ENCODE measurements at regions not wholly inside any gene's neighbourhood (a gene's known extent, or its start where the extent isn't known, plus 50 kb on each side); places are given as distances from the start of the nearest gene placed in this dataset.

DNA sequence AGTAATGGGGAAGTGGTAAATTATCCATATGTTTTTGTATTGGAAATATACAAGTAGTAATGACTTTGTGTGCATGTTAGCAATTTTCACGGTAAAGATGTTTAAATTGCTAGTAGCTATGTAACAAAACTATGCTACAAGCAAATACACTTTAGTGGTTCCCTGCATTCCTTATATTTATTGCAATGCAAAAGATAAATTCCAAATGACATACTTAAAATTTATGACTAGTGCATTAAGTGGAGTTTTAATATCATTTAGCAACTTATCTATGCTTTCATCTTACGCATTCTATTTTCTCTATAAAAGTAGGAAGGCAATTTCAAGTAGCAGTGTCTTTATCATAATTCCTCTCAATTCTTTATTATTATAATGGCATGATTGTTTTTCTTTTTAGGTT is 482.8 kb downstream of the SLITRK5 start:
- ATAC-seq (no peak), DNase-seq (no peak), FAIRE-seq (no peak)
- H3K36me3 ChIP-seq = no peaks in the 10 kb centered on the region
- no peaks in the 10 kb centered on the region for H3K27me3 ChIP-seq
- WGBS, 2 donors = 84 to 86% methylated on average over 2 of the region's 2 CpGs
- H3K4me3 ChIP-seq = no peak overlapping the region
- no peak overlapping the region for H3K27ac ChIP-seq
- H3K9me3 ChIP-seq = no peaks in the 10 kb centered on the region
- intact Hi-C loops (cut with DNase I) = no loop called here
- no peaks in the 10 kb centered on the region for H3K4me1 ChIP-seq
- TF ChIP-seq, protein P1, sequence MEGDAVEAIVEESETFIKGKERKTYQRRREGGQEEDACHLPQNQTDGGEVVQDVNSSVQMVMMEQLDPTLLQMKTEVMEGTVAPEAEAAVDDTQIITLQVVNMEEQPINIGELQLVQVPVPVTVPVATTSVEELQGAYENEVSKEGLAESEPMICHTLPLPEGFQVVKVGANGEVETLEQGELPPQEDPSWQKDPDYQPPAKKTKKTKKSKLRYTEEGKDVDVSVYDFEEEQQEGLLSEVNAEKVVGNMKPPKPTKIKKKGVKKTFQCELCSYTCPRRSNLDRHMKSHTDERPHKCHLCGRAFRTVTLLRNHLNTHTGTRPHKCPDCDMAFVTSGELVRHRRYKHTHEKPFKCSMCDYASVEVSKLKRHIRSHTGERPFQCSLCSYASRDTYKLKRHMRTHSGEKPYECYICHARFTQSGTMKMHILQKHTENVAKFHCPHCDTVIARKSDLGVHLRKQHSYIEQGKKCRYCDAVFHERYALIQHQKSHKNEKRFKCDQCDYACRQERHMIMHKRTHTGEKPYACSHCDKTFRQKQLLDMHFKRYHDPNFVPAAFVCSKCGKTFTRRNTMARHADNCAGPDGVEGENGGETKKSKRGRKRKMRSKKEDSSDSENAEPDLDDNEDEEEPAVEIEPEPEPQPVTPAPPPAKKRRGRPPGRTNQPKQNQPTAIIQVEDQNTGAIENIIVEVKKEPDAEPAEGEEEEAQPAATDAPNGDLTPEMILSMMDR (IDR thresholded peaks at IDR 0.05) = no peak

DNA sequence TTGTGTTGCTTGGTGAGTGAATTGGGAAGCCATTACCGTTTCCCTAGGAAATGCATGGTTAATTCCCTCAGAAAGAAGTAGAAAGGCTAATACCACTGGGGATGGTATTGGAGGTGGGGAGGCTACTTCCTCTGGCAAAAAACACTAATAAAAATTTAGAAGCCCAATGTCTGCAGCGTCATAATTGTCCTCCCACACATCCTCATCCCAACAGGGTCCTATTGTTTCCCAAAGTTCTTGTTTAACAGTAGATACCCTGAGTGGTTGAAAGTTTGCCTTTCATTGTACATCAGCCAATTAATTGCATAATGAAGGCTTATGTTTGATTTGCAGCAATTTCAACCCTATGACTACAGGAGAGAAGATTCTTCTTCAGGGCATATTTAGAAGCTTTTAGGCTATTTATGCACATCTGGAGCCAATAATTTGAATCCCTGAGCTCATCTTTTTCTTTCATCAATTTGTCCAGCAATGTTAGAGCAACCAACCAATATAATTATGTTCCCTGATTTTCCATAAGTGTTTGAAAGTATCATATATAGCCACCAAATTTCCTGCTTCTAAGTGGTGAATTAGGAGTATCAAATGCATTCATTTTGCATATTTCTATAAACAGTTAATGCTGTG is 491.0 kb downstream of the SLITRK5 start:
- DNase-seq = no peak
- FAIRE-seq = no peak
- WGBS, 2 donors = 66 to 71% methylated on average over 2 of the region's 2 CpGs
- no peak overlapping the region for H3K27ac ChIP-seq
- no peak overlapping the region for H3K4me3 ChIP-seq
- H3K36me3 ChIP-seq = no peaks in the 10 kb centered on the region
- ATAC-seq = no peak
- H3K27me3 ChIP-seq = no peaks in the 10 kb centered on the region
- TF ChIP-seq, protein P1 (IDR thresholded peaks at IDR 0.05) = no peak
- no peaks in the 10 kb centered on the region for H3K4me1 ChIP-seq
- intact Hi-C loops (cut with DNase I) = no loop called here
- H3K9me3 ChIP-seq = no peaks in the 10 kb centered on the region

DNA sequence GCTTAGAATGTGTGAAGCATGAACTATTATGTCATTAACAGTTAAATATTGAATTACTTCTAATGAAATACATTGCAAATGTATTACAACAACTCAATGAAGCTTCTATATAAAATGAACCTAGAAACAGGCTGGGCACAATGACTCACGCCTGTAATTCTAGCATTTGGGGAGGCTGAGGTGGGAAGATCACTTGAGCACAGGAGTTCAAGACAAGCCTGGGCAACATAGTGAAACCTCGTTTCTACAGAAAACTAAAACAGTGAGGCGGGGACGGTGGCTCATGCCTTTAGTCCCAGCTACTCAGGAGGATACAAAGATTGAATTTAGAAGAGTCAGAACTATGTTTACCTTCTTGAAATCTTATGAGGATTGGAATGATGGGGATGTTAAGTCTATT is 505.1 kb downstream of the SLITRK5 start:
- WGBS, 2 donors = 67 to 84% methylated on average over 4 of the region's 4 CpGs
- Histone ChIP-seq H3K27ac (no peak overlapping the region), H3K4me1 (no peaks in the 10 kb centered on the region), H3K4me3 (no peak overlapping the region), H3K27me3 (no peaks in the 10 kb centered on the region), H3K9me3 (no peaks in the 10 kb centered on the region), H3K36me3 (no peaks in the 10 kb centered on the region)
- ATAC-seq (no peak), DNase-seq (no peak), FAIRE-seq (no peak)
- intact Hi-C loops (cut with DNase I) = no loop called here
- TF ChIP-seq, protein P1 (IDR thresholded peaks at IDR 0.05) = no peak

DNA sequence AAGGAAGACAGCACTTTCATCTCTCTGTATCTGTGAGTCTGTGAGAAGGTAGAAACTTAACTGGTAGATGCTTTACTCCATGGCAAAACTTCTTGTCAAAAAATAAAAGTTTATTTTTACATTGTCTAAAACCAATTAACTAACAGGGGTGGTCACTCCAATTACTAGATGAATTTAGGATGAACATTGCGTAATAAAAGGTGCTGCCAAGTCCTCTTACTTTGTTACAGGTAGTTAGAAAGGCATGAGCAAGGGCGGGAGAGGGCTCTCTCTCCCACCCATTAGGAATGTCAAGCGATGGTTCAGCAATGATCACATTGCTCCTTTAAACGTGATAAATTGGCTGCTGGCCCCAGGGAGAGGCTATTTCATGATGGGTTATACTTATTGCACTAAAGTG is 512.3 kb downstream of the SLITRK5 start:
- intact Hi-C loops (cut with DNase I) = no loop called here
- no peak overlapping the region for H3K27ac ChIP-seq
- no peaks in the 10 kb centered on the region for H3K9me3 ChIP-seq
- H3K4me3 ChIP-seq = no peak overlapping the region
- no peaks in the 10 kb centered on the region for H3K27me3 ChIP-seq
- H3K4me1 ChIP-seq = no peaks in the 10 kb centered on the region
- FAIRE-seq (no peak), ATAC-seq (no peak), DNase-seq (no peak)
- TF ChIP-seq, protein P1 (IDR thresholded peaks at IDR 0.05) = no peak
- no peaks in the 10 kb centered on the region for H3K36me3 ChIP-seq
- WGBS, 2 donors = 55 to 67% methylated on average over 4 of the region's 4 CpGs

DNA sequence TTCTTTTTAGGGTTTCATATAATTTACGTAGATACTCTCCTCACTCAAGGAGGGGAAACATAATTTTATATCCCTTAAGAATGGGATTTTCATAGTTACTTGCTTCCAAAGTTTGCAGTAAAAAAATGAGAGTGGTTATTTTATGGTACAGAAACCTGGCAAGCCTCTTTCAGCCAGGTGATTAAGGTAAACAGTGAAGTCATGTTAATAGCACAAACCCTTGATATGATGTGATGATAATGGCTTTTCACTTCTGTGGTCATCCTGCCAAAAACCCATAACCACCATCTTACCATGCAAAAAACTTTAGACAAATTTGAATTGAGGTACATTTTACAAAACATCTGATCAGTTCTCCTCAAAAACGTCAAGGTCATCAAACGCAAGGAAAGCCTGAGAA is 517.8 kb downstream of the SLITRK5 start:
- no peaks in the 10 kb centered on the region for H3K9me3 ChIP-seq
- no peaks in the 10 kb centered on the region for H3K27me3 ChIP-seq
- no peaks in the 10 kb centered on the region for H3K4me1 ChIP-seq
- no peak overlapping the region for H3K27ac ChIP-seq
- 56 to 69% methylated on average over 3 of the region's 3 CpGs for WGBS, 2 donors
- intact Hi-C loops (cut with DNase I) = no loop called here
- no peaks in the 10 kb centered on the region for H3K36me3 ChIP-seq
- no peak for DNase-seq
- H3K4me3 ChIP-seq = no peak overlapping the region
- TF ChIP-seq, protein P1 (IDR thresholded peaks at IDR 0.05) = no peak
- no peak for ATAC-seq
- FAIRE-seq = no peak
